ENCODE measurements at regions not wholly inside any gene's neighbourhood (a gene's known extent, or its start where the extent isn't known, plus 50 kb on each side); places are given as distances from the start of the nearest gene placed in this dataset.

GRCh38 chr13:63336549-63336948 lies 1920.9 kb upstream of the PCDH20 start:
- no peak for TF ChIP-seq CTCF (IDR thresholded peaks at IDR 0.05; ENCODE audit: insufficient read depth, low read depth, low read length, missing control alignments)
- DNase-seq (ENCODE audit: low read depth): no peak
- H3K4me3 ChIP-seq (ENCODE audit: low read depth, low read length): no peak overlapping the region

GRCh38 chr13:63327584-63327983 lies 1911.9 kb upstream of the PCDH20 start:
- no peak for DNase-seq (ENCODE audit: low read depth)
- H3K4me3 ChIP-seq (ENCODE audit: low read depth, low read length): no peak overlapping the region
- TF ChIP-seq CTCF (IDR thresholded peaks at IDR 0.05; ENCODE audit: insufficient read depth, low read depth, low read length, missing control alignments): no peak

GRCh38 chr13:63323441-63323840 lies 1907.8 kb upstream of the PCDH20 start:
- TF ChIP-seq CTCF (IDR thresholded peaks at IDR 0.05; ENCODE audit: insufficient read depth, low read depth, low read length, missing control alignments): no peak
- no peak for DNase-seq (ENCODE audit: low read depth)
- no peak overlapping the region for H3K4me3 ChIP-seq (ENCODE audit: low read depth, low read length)

GRCh38 chr13:63311587-63311986 lies 1895.9 kb upstream of the PCDH20 start:
- no peak for TF ChIP-seq CTCF (IDR thresholded peaks at IDR 0.05; ENCODE audit: insufficient read depth, low read depth, low read length, missing control alignments)
- H3K4me3 ChIP-seq (ENCODE audit: low read depth, low read length): no peak overlapping the region

GRCh38 chr13:63308549-63309165 lies 1893.0 kb upstream of the PCDH20 start:
- no peak for DNase-seq (ENCODE audit: low read depth)
- TF ChIP-seq CTCF (IDR thresholded peaks at IDR 0.05; ENCODE audit: insufficient read depth, low read depth, low read length, missing control alignments): no peak
- H3K4me3 ChIP-seq (ENCODE audit: low read depth, low read length): no peak overlapping the region

More at GRCh38 chr13:63311587-63311986, 1895.9 kb upstream of the PCDH20 start:
- no peak for DNase-seq (ENCODE audit: low read depth)

- TF ChIP-seq CTCF (IDR thresholded peaks at IDR 0.05; ENCODE audit: insufficient read depth, low read depth, low read length, missing control alignments): no peak
- DNase-seq (ENCODE audit: low read depth): peak; percentile 1
- H3K4me3 ChIP-seq (ENCODE audit: low read depth, low read length): no peak overlapping the region
These were observed 1891.6 kb upstream of the PCDH20 start for GRCh38 chr13:63307228-63307627.

- no peak for DNase-seq (ENCODE audit: low read depth)
- no peak overlapping the region for H3K4me3 ChIP-seq (ENCODE audit: low read depth, low read length)
- no peak for TF ChIP-seq CTCF (IDR thresholded peaks at IDR 0.05; ENCODE audit: insufficient read depth, low read depth, low read length, missing control alignments)
These were observed 1890.0 kb upstream of the PCDH20 start for GRCh38 chr13:63305641-63306133.
